GM18909 (cell line): ENCODE measurements at regions not wholly inside any gene's neighbourhood (a gene's known extent, or its start where the extent isn't known, plus 50 kb on each side); places are given as distances from the start of the nearest gene placed in this dataset.

Experiments used
- ATAC-seq: cut with Tn5 transposase; IDR thresholded peaks from one replicate; pipeline ENCODE4 v1.9.1; 2021; ENCODE audit warnings: mild to moderate bottlenecking; ENCODE audit not compliant: unreplicated experiment, poor library complexity

DNA sequence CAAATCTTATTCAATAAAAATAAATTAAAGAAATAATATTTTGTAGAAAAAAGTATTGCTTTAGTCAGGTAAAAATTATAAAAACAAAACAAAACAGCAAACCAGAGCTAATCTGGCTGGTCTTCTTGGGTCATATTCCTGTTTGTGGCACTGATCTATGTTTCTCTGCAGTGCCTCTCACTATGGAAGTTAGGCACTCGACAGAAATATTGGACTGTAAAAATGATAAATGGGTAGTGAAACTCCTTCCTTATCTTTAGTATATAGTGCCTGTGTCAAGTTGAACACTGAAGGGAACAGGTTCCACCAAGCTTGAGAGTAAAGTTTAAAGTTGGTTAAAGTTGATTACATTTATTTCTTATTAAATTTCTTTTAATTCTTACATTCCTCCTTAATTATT is 1195.6 kb upstream of the GBE1 start:
- no peak for ATAC-seq

GRCh38 chr3:82954486-82954885 is 1193.0 kb upstream of the GBE1 start:
- no peak for ATAC-seq

DNA sequence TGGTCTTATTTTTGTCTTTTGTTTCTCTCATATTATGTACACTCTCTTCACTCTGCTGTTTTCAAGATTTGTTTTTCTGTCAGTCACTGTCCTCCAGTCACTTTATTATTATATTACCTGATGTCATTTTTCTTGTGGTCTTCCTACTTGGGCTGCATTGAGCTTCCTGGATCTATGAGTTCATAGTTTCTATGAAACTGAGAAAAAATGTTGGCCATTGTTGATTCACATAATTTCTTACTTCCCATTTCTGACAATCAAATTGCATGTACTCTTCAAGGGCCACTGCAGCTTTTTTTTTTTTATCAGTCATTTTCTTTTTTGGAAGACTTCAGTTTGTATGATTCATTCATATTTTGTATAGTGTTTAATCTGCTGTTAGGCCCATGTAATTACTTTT is 1180.6 kb upstream of the GBE1 start:
- ATAC-seq, result no peak

DNA sequence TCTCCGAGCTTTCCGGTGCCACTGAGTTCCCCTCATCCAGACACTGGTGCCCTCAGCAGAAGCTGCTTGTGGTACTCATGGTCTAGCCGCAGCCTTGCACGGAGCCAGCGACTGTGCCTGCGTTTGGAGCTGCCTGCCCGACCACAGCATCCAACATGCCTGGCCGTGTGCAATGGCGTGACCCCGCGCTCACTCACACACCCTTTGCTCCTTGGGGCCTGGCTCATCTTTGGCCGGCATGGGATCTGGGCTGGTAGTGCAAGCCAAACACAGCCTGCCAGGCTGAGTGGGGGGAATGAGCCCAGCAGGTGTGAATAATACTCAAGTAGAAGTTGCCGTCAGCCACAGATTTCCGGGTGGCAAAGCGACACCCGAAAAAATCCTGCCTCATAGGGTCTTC is 1178.7 kb upstream of the GBE1 start:
- no peak for ATAC-seq

GRCh38 chr3:82939491-82940097 is 1178.1 kb upstream of the GBE1 start:
- no peak for ATAC-seq

GRCh38 chr3:82938821-82939328 is 1177.4 kb upstream of the GBE1 start:
- no peak for ATAC-seq

- ATAC-seq, result no peak
Measured at GRCh38 chr3:82927309-82928253, 1166.1 kb upstream of the GBE1 start.

GRCh38 chr3:82891028-82891427 is 1129.6 kb upstream of the GBE1 start:
- no peak for ATAC-seq

- no peak for ATAC-seq
Measured at GRCh38 chr3:82883072-82883471, 1121.6 kb upstream of the GBE1 start.

DNA sequence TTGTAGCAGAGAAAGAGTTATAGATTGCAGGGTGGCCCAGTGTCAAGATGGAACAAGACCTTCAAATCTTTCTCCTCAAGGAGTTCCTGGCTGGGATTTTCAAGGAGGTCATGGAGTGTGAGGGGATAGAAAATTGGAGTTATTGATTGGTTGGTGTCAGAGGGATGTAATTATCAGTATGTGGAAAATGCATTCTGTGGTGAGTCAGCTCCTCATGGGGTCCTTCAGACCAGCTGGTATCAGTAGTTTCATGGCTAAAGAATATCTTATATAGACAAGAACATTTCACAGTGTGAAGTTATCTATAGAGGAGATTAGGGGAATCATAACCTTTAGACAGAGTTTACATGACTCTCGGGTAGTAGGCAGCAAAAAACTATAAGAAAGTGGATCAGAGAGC is 1114.0 kb upstream of the GBE1 start:
- no peak for ATAC-seq

DNA sequence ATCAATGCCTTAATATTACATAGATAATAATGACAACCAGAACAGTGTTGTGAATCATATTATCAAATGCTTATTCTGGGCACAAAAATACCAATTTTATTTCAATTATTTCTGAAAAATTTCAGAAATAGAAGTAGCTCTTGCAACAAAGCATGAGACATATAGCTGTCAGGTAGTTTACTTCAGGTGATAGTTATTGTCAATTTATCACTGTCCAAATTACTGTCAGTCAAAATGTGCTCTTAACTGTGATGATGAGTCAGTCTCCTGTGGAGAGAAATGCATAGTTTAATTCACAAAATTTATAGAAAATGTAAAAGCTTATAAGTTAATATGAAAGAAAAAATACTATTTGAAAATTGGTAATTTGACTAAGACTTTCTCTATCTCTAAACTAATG is 1078.4 kb upstream of the GBE1 start:
- ATAC-seq, result no peak

GRCh38 chr3:82834098-82834497 is 1072.7 kb upstream of the GBE1 start:
- ATAC-seq, result no peak

DNA sequence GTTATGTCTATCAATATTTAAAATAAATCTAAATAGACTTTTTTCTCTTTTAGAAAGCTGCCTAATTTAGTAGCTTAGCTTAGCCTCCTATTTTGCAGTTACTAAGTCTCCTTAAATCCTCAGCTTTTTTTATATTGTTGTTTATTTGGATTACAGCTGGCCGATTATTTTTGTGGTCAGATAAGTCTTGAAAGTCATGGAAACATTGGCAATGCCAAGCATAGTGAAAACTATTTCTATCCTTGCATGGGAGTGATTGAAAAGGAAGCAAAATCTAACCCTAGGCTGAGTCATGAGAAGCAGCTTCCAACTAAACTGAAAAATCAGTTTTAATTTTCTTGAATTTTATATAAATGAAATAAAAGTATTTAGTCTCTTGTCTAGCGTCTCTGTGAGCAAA is 1063.0 kb upstream of the GBE1 start:
- no peak for ATAC-seq

DNA sequence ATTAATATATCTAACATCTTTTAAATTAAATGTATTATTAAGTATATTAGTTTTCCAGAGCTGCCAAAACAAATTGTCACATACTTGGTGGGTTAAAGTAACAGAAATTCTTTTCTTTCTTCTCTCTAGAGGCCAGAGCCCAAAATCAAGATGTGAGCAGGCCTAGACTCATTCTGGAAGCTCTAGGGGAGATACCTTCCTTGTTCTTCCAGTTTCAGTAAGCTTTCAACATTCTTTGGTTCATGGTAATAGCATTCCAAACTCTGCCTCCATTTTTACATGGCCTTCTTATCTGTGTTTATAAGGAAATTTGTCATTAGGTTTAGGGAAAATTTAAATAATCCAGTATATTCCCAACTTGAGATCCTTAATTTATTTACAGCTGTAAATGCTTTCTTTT is 1054.6 kb upstream of the GBE1 start:
- ATAC-seq, result no peak

- no peak for ATAC-seq
Measured at GRCh38 chr3:82815417-82816058, 1054.1 kb upstream of the GBE1 start.

GRCh38 chr3:82814660-82815059 is 1053.2 kb upstream of the GBE1 start:
- no peak for ATAC-seq

DNA sequence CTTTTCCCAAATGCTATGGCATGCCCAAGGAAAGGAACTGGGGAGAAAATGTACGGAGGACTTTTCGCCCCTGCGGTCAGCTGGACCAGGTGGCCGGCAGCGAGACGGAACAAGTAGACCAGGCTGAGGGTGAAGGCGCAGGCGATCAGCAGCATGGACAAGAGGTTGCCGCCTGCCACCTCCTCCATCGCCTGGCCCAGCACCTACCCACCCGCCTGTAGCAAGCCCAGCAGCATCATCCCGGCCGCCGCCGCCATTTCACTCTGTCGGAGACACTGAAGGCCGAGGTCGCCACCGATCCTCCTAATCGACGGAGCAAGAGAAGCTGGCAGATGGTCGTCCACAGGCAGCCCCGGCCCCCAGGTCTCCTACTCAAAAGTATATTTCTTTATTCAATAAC is 1046.3 kb upstream of the GBE1 start:
- ATAC-seq, result no peak

DNA sequence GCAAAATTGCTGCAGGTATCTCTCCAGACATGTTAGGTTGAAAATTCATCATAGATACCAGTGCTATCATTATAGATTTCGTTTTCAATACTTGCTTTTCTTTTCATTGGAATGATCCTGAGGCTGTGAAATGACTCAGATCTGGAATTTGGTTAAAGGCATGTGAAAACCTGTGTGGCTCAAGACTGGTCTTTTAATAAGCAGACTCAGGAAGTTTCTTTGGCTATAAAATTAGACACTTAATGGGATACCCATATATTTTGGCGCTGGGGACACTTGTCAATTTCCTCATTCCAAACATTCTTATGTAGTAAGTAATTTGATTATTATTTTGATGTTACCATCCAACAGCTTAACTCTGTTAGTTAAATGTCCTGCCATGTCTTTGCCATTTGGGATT is 1041.1 kb upstream of the GBE1 start:
- no peak for ATAC-seq

DNA sequence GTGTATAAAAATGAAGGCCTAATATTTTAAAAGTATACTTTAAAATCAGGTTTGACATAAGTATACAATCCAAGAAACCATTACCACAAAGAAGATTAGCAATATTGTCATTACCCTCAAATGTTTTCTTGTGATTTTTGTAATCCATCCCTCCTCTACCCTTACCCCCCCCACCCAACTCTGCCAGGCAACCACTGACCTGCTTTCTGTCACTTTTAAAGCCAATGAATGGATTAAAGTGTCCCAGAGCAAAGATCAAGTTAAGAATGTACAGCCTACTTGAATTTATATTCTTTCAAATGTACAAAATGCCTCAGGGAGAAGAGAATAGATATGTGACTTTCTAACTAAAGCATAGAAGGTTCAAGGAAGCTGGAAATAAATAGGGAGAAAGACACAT is 1038.8 kb upstream of the GBE1 start:
- ATAC-seq, result no peak

- no peak for ATAC-seq
Measured at GRCh38 chr3:82796765-82797164, 1035.3 kb upstream of the GBE1 start.

DNA sequence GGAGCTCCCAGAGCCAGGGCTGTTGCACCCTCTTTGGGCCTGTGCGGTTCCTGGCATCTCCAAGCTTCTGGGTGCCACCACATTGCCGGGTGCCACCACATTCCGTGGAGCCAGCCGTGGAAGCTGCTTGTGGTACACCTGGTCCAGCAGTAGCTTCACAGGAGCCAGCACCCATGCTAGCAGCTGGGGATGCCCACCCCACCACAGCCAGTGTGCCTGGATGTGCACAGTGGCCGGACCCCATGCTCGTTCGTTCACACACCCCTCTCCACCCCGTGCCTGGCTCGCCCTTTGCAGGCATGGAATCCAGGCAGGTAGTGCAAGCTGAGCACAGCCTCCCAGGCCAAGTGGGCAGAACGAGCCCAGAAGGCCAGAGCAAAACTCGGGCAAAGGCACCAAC is 1029.8 kb upstream of the GBE1 start:
- ATAC-seq, result no peak
